GM23338 (cell line): ENCODE measurements at regions not wholly inside any gene's neighbourhood (a gene's known extent, or its start where the extent isn't known, plus 50 kb on each side); places are given as distances from the start of the nearest gene placed in this dataset.

Source experiments
- ATAC-seq: fragments of 200-7000 bp; cut with Tn5 transposase; 3 replicates; pipeline ENCODE4 v1.9.1; 2020
- DNase-seq: peaks from one replicate; pipeline ENCODE4 v3.0.0-alpha.2; 2015; ENCODE audit warnings: low spot score
- H2AFZ ChIP-seq: fragments of 200-600 bp; sonication (generic); 2 replicates; pipeline ENCODE4 v1.8.0; 2016; ENCODE audit warnings: antibody characterized with exemption, mild to moderate bottlenecking, moderate library complexity
- H3F3A ChIP-seq: fragments of 200-600 bp; sonication (generic); replicated peaks from 2 replicates; pipeline ENCODE4 v1.8.0; 2017; ENCODE audit warnings: antibody characterized with exemption, mixed run types, low read depth
- H3K27ac ChIP-seq: fragments of 200-600 bp; sonication (generic); 2 replicates; pipeline ENCODE4 v1.6.1; 2016; ENCODE audit warnings: low read depth
- H3K27me3 ChIP-seq: fragments of 200-600 bp; sonication (generic); 2 replicates; pipeline ENCODE4 v1.8.0; 2016; ENCODE audit warnings: mild to moderate bottlenecking, mixed run types, moderate library complexity; ENCODE audit not compliant: insufficient read depth
- H3K36me3 ChIP-seq: fragments of 200-600 bp; sonication (generic); 2 replicates; pipeline ENCODE4 v1.8.0; 2016; ENCODE audit warnings: mild to moderate bottlenecking; ENCODE audit not compliant: insufficient read depth
- H3K4me1 ChIP-seq: fragments of 200-600 bp; sonication (generic); 2 replicates; pipeline ENCODE4 v1.8.0; 2016; ENCODE audit warnings: mild to moderate bottlenecking, moderate library complexity; ENCODE audit not compliant: insufficient read depth
- H3K4me2 ChIP-seq: fragments of 200-600 bp; sonication (generic); 2 replicates; pipeline ENCODE4 v1.7.1; 2017; ENCODE audit warnings: mixed run types
- H3K4me3 ChIP-seq: fragments of 200-600 bp; sonication (generic); 2 replicates; pipeline ENCODE4 v1.6.1; 2016; ENCODE audit warnings: mixed run types
- H3K79me2 ChIP-seq: fragments of 200-600 bp; sonication (generic); replicated peaks from 2 replicates; pipeline ENCODE4 v1.8.0; 2017; ENCODE audit warnings: mild to moderate bottlenecking; ENCODE audit not compliant: insufficient read depth
- H3K9me2 ChIP-seq: fragments of 200-600 bp; sonication (generic); 2 replicates; pipeline ENCODE4 v1.8.0; 2017; ENCODE audit not compliant: insufficient read depth
- H4K20me1 ChIP-seq: fragments of 200-600 bp; sonication (generic); replicated peaks from 2 replicates; pipeline ENCODE4 v1.8.0; 2017; ENCODE audit warnings: mild to moderate bottlenecking; ENCODE audit not compliant: insufficient read depth
- H3K27ac Mint-ChIP-seq: 2 replicates; pipeline ENCODE4 v1.8.0; 2020; ENCODE audit warnings: inconsistent platforms, mild to moderate bottlenecking, moderate library complexity, mixed read lengths
- H3K27me3 Mint-ChIP-seq: 3 replicates; pipeline ENCODE4 v1.8.0; 2022; ENCODE audit warnings: low read depth, mild to moderate bottlenecking, moderate library complexity, mixed read lengths, inconsistent platforms; ENCODE audit not compliant: insufficient read depth, poor library complexity
- H3K36me3 Mint-ChIP-seq: 3 replicates; pipeline ENCODE4 v1.8.0; 2021; ENCODE audit warnings: low read depth, mild to moderate bottlenecking, inconsistent platforms, moderate library complexity, mixed read lengths
- H3K4me1 Mint-ChIP-seq: 3 replicates; pipeline ENCODE4 v1.8.0; 2020; ENCODE audit warnings: mild to moderate bottlenecking, inconsistent platforms, mixed read lengths
- H3K4me3 Mint-ChIP-seq: 3 replicates; pipeline ENCODE4 v1.8.0; 2021; ENCODE audit warnings: moderate library complexity, mild to moderate bottlenecking, inconsistent platforms, mixed read lengths
- H3K9me3 Mint-ChIP-seq: 3 replicates; pipeline ENCODE4 v1.8.0; 2020; ENCODE audit warnings: moderate library complexity, mild to moderate bottlenecking, inconsistent platforms, mixed read lengths
- CREB1 ChIP-seq: fragments of 250-450 bp; sonication (Bioruptor Pico); IDR thresholded peaks from 2 replicates; pipeline ENCODE4 v1.5.0; 2020; ENCODE audit warnings: low read depth, mild to moderate bottlenecking, moderate library complexity
- EZH2phosphoT487 ChIP-seq: fragments of 200-600 bp; sonication (generic); IDR thresholded peaks from one replicate; pipeline ENCODE4 v1.8.1; 2018; ENCODE audit warnings: antibody characterized with exemption; ENCODE audit not compliant: unreplicated experiment
- JUNB ChIP-seq: IDR thresholded peaks from one replicate; pipeline ENCODE4 v1.6.1; 2016; ENCODE audit warnings: antibody characterized with exemption; ENCODE audit not compliant: unreplicated experiment
- POLR2AphosphoS5 ChIP-seq: IDR thresholded peaks from 2 replicates; pipeline ENCODE4 v1.6.1; 2016; ENCODE audit warnings: antibody characterized with exemption, low read depth
- STAT1 ChIP-seq: IDR thresholded peaks from one replicate; pipeline ENCODE4 v1.6.1; 2016; ENCODE audit warnings: antibody characterized with exemption; ENCODE audit not compliant: unreplicated experiment
- TF ChIP-seq, protein P1 (sequence below): IDR thresholded peaks from 2 replicates; pipeline ENCODE4 v1.6.1; 2016; ENCODE audit warnings: antibody characterized with exemption
- TF ChIP-seq, protein P2 (sequence below): IDR thresholded peaks from one replicate; pipeline ENCODE4 v1.6.1; 2018; ENCODE audit warnings: antibody characterized with exemption; ENCODE audit not compliant: unreplicated experiment
- TF ChIP-seq, protein P3 (sequence below), 2 experiments: fragments of 200-600 bp in 1 of 2; sonication (generic) in 1 of 2; conservative IDR thresholded peaks; 2 replicates each; pipeline versions ENCODE4 v1.5.1 to v1.6.1; 2016 to 2017; ENCODE audit warnings: antibody characterized with exemption in 2 of 2, low read depth in 2 of 2, mild to moderate bottlenecking in 2 of 2, moderate library complexity in 1 of 2

DNA sequence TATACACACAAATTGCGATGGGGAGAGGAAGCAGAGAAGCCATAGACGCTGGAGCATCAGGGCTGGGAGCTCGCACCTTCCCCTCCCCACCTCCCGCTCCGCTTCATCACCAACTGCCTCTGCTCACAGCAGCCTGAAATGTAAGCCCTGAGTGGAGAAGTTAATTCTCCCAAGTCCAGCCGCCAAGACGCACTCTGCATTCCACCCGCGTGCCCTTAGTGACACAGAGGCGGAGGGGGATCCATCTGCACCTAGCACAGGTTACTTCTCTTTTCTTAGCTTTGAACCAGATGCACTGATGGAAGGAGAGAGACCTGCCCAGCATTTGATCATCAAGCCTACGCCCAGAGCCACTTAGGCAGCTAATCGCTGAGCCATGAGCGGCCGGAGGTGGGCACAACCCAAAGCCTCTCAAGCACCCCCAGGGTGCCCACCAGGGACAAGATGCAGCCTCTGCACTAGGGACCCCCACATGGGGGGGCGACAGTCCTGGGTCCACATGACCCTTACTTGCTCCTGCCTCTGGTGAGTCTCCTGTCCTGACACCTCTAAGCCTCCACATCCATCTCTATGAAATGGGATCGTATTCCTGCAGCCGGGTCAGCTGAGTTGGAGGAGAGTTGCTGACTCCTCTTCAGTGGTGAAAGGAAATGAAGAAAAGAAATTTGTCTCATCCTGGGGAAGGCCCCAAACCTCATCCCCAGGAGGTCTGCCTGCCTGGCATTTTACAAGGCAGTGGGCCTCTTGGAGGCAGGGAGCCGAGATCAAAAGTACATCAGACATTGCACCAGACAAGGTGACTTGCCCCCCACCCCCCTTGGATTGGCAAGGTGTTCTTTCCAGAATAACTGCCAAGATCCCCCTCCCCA lies 316.2 kb downstream of the MATN1 start:
- H3K27me3 Mint-ChIP-seq: peaks cover 11% of the 10 kb centered on the region
- Histone ChIP-seq H2AFZ (no peak overlapping the region), H3K9me2 (no peaks in the 10 kb centered on the region), H4K20me1 (no peaks in the 10 kb centered on the region), H3F3A (no peaks in the 10 kb centered on the region), H3K4me2 (no peak overlapping the region), H3K27ac (no peak overlapping the region), H3K27me3 (no peaks in the 10 kb centered on the region), H3K36me3 (no peaks in the 10 kb centered on the region), H3K4me3 (no peak overlapping the region), H3K4me1 (no peaks in the 10 kb centered on the region), H3K79me2 (no peaks in the 10 kb centered on the region)
- H3K27ac Mint-ChIP-seq: no peak overlapping the region
- no peak for DNase-seq
- no peak for ATAC-seq
- no peak overlapping the region for H3K4me3 Mint-ChIP-seq
- H3K36me3 Mint-ChIP-seq: no peaks in the 10 kb centered on the region
- no peaks in the 10 kb centered on the region; the same call in 2 of the 3 replicates for H3K9me3 Mint-ChIP-seq
- TF ChIP-seq EZH2phosphoT487 (no peak), STAT1 (no peak), POLR2AphosphoS5 (no peak), CREB1 (CRISPR knock-in tag) (no peak), JUNB (no peak)
- TF ChIP-seq, protein P1, sequence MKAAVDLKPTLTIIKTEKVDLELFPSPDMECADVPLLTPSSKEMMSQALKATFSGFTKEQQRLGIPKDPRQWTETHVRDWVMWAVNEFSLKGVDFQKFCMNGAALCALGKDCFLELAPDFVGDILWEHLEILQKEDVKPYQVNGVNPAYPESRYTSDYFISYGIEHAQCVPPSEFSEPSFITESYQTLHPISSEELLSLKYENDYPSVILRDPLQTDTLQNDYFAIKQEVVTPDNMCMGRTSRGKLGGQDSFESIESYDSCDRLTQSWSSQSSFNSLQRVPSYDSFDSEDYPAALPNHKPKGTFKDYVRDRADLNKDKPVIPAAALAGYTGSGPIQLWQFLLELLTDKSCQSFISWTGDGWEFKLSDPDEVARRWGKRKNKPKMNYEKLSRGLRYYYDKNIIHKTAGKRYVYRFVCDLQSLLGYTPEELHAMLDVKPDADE: no peak
- TF ChIP-seq, protein P2, sequence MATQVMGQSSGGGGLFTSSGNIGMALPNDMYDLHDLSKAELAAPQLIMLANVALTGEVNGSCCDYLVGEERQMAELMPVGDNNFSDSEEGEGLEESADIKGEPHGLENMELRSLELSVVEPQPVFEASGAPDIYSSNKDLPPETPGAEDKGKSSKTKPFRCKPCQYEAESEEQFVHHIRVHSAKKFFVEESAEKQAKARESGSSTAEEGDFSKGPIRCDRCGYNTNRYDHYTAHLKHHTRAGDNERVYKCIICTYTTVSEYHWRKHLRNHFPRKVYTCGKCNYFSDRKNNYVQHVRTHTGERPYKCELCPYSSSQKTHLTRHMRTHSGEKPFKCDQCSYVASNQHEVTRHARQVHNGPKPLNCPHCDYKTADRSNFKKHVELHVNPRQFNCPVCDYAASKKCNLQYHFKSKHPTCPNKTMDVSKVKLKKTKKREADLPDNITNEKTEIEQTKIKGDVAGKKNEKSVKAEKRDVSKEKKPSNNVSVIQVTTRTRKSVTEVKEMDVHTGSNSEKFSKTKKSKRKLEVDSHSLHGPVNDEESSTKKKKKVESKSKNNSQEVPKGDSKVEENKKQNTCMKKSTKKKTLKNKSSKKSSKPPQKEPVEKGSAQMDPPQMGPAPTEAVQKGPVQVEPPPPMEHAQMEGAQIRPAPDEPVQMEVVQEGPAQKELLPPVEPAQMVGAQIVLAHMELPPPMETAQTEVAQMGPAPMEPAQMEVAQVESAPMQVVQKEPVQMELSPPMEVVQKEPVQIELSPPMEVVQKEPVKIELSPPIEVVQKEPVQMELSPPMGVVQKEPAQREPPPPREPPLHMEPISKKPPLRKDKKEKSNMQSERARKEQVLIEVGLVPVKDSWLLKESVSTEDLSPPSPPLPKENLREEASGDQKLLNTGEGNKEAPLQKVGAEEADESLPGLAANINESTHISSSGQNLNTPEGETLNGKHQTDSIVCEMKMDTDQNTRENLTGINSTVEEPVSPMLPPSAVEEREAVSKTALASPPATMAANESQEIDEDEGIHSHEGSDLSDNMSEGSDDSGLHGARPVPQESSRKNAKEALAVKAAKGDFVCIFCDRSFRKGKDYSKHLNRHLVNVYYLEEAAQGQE: no peak
- TF ChIP-seq, protein P3, sequence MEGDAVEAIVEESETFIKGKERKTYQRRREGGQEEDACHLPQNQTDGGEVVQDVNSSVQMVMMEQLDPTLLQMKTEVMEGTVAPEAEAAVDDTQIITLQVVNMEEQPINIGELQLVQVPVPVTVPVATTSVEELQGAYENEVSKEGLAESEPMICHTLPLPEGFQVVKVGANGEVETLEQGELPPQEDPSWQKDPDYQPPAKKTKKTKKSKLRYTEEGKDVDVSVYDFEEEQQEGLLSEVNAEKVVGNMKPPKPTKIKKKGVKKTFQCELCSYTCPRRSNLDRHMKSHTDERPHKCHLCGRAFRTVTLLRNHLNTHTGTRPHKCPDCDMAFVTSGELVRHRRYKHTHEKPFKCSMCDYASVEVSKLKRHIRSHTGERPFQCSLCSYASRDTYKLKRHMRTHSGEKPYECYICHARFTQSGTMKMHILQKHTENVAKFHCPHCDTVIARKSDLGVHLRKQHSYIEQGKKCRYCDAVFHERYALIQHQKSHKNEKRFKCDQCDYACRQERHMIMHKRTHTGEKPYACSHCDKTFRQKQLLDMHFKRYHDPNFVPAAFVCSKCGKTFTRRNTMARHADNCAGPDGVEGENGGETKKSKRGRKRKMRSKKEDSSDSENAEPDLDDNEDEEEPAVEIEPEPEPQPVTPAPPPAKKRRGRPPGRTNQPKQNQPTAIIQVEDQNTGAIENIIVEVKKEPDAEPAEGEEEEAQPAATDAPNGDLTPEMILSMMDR (conservative IDR thresholded peaks at IDR 0.05; ENCODE audit: low read depth in 2 of 2): no peak
- peaks cover 10% of the 10 kb centered on the region for H3K4me1 Mint-ChIP-seq
